ENCODE measurements at regions not wholly inside any gene's neighbourhood (a gene's known extent, or its start where the extent isn't known, plus 50 kb on each side); places are given as distances from the start of the nearest gene placed in this dataset.
"Not testable (repeated sequence)": the region's sequence is repeated elsewhere in the genome, so short reads cannot be mapped to it uniquely, and the experiment has no call there.

GRCh38 chr1:219092206-219092605 is 81.5 kb upstream of the LYPLAL1 start:
- no peak for DNase-seq (ENCODE audit: low spot score)
- no peak for TF ChIP-seq CTCF (conservative IDR thresholded peaks at IDR 0.05; ENCODE audit: low read depth)
- no peak overlapping the region for H3K27ac ChIP-seq
- CTCF ChIA-PET: no interaction called here
- POLR2A ChIA-PET (ENCODE audit: low non-redundant PET): no interaction called here

- no peak for TF ChIP-seq CTCF (conservative IDR thresholded peaks at IDR 0.05; ENCODE audit: low read depth)
- ChIA-PET POLR2A (ENCODE audit: low non-redundant PET) (no interaction called here), CTCF (interaction anchor here (0.6 kb wide), 1 partner anchor 178 kb away, joined by 3 read pairs; no protein-coding TSS in a partner anchor)
- H3K27ac ChIP-seq: no peak overlapping the region
- DNase-seq (ENCODE audit: low spot score): no peak
Measured at GRCh38 chr1:219099307-219099706, 74.4 kb upstream of the LYPLAL1 start.

GRCh38 chr1:219100059-219100458 is 73.6 kb upstream of the LYPLAL1 start:
- POLR2A ChIA-PET (ENCODE audit: low non-redundant PET): no interaction called here
- DNase-seq (ENCODE audit: low spot score): no peak
- CTCF ChIA-PET: interaction anchor here (0.6 kb wide), 2 partner anchors 177 to 190 kb away, joined by 3 read pairs; no protein-coding TSS in a partner anchor
- H3K27ac ChIP-seq: no peak overlapping the region
- TF ChIP-seq CTCF (conservative IDR thresholded peaks at IDR 0.05; ENCODE audit: low read depth): no peak

- POLR2A ChIA-PET (ENCODE audit: low non-redundant PET); CTCF ChIA-PET; DNase-seq (ENCODE audit: low spot score); H3K27ac ChIP-seq: not testable (repeated sequence)
Measured at GRCh38 chr1:219102466-219102865, 71.2 kb upstream of the LYPLAL1 start.

- no peak for TF ChIP-seq CTCF (conservative IDR thresholded peaks at IDR 0.05; ENCODE audit: low read depth)
- ChIA-PET POLR2A (ENCODE audit: low non-redundant PET) (no interaction called here), CTCF (interaction anchor here (0.6 kb wide), 1 partner anchor 104 kb away, joined by 3 read pairs; no protein-coding TSS in a partner anchor)
Measured at GRCh38 chr1:219105893-219106292, 67.8 kb upstream of the LYPLAL1 start.

GRCh38 chr1:219109424-219110018 is 64.2 kb upstream of the LYPLAL1 start:
- CTCF ChIA-PET: no interaction called here
- no peak overlapping the region for H3K27ac ChIP-seq
- POLR2A ChIA-PET (ENCODE audit: low non-redundant PET): no interaction called here
- no peak for DNase-seq (ENCODE audit: low spot score)
- TF ChIP-seq CTCF (conservative IDR thresholded peaks at IDR 0.05; ENCODE audit: low read depth): no peak

More at GRCh38 chr1:219105893-219106292, 67.8 kb upstream of the LYPLAL1 start:
- no peak for DNase-seq (ENCODE audit: low spot score)
- H3K27ac ChIP-seq: no peak overlapping the region

- POLR2A ChIA-PET (ENCODE audit: low non-redundant PET): no interaction called here
- TF ChIP-seq CTCF (conservative IDR thresholded peaks at IDR 0.05; ENCODE audit: low read depth): no peak
Measured at GRCh38 chr1:219113261-219113660, 60.4 kb upstream of the LYPLAL1 start.

More at GRCh38 chr1:219113261-219113660, 60.4 kb upstream of the LYPLAL1 start:
- no peak for DNase-seq (ENCODE audit: low spot score)
- no peak overlapping the region for H3K27ac ChIP-seq
- CTCF ChIA-PET: interaction anchor here (1.1 kb wide), 1 partner anchor 12 kb away, joined by 5 read pairs; no protein-coding TSS in a partner anchor
